ENCODE measurements at regions not wholly inside any gene's neighbourhood (a gene's known extent, or its start where the extent isn't known, plus 50 kb on each side); places are given as distances from the start of the nearest gene placed in this dataset.

DNA sequence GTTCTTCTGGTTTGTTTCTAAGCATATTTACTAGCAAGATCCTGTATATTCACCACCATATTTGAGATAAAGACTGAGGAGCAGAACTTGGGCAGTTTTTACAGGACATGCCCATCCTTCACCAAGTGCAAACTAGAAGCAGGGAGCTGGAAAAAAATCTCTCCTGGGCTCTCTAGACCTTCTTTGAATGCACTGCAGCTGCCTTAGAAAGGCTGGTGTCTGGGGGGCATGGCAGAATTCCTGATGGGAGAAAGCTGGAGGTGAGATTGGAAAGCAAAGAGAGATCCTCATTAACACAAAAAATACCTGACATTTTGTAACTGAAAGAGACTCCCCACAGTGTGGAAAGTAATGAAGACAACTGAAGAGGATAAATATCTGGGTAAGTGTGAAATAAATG is 1612.1 kb downstream of the OLFM4 start:
- no peak for TF ChIP-seq POLR2A (IDR thresholded peaks at IDR 0.05)
- TF ChIP-seq, protein P1, sequence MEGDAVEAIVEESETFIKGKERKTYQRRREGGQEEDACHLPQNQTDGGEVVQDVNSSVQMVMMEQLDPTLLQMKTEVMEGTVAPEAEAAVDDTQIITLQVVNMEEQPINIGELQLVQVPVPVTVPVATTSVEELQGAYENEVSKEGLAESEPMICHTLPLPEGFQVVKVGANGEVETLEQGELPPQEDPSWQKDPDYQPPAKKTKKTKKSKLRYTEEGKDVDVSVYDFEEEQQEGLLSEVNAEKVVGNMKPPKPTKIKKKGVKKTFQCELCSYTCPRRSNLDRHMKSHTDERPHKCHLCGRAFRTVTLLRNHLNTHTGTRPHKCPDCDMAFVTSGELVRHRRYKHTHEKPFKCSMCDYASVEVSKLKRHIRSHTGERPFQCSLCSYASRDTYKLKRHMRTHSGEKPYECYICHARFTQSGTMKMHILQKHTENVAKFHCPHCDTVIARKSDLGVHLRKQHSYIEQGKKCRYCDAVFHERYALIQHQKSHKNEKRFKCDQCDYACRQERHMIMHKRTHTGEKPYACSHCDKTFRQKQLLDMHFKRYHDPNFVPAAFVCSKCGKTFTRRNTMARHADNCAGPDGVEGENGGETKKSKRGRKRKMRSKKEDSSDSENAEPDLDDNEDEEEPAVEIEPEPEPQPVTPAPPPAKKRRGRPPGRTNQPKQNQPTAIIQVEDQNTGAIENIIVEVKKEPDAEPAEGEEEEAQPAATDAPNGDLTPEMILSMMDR (IDR thresholded peaks at IDR 0.05) = no peak

All from thyroid gland (tissue), 4 donors.